Bronchial epithelial cell (primary cell): ENCODE measurements at regions not wholly inside any gene's neighbourhood (a gene's known extent, or its start where the extent isn't known, plus 50 kb on each side); places are given as distances from the start of the nearest gene placed in this dataset.
A peak's percentile ranks its signal among the peaks of the same experiment; 100 is the strongest.

ENCODE experiments used
- DNase-seq: peaks from one replicate; pipeline ENCODE4 v3.0.0-alpha.2; 2010; ENCODE audit warnings: low read depth
- FAIRE-seq: peaks from 2 replicates; lab custom pipeline; 2011; peaks lifted over from hg19 to GRCh38; lab: Jason Lieb, UNC
- H3K27me3 ChIP-seq: 2 replicates; pipeline ENCODE4 v1.5.1; 2011; ENCODE audit warnings: low read length; ENCODE audit not compliant: control insufficient read depth, insufficient read depth
- H3K36me3 ChIP-seq: 2 replicates; pipeline ENCODE4 v1.5.1; 2011; ENCODE audit warnings: low read length; ENCODE audit not compliant: control insufficient read depth, insufficient read depth
- H3K4me3 ChIP-seq: 2 replicates; pipeline ENCODE4 v1.5.1; 2011; ENCODE audit warnings: mild to moderate bottlenecking, low read depth, low read length, control low read depth
- TF ChIP-seq, protein P1 (sequence below): IDR thresholded peaks from 2 replicates; pipeline ENCODE4 v1.5.1; 2011; ENCODE audit warnings: mild to moderate bottlenecking, moderate library complexity, low read length, control low read depth, inconsistent platforms; ENCODE audit not compliant: insufficient read depth, severe bottlenecking

DNA sequence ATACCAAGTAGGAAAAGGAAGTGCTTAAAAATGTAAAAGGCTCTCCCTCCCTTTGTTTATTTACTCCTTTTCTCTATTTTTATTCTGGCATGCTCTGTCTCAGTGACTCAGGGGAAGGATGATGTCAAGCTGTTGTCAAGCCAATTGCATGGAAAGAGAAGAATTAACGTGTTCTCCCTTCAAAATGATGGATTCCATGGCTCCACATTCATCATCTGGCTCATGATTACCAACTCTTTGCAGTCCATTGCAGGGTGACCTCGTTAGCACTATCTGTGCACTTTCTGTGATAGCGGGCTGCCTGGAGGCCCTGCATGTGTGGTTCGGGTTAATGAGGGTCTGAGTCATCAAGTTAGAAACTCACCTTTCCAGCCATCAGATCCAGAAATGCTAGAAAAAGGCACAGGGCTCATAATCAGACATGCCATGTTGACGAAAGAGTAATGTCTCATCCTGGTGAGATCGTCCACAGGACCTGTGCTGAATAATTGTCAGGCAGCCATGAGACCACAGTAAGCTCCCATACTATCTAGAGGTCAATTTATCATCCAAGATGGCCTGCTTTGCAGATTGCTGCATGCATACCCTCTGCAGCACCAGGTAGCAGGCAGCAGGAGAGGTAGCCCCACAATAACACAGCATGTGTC lies 79.2 kb upstream of the BTG1 start:
- no peak overlapping the region for H3K4me3 ChIP-seq
- TF ChIP-seq, protein P1, sequence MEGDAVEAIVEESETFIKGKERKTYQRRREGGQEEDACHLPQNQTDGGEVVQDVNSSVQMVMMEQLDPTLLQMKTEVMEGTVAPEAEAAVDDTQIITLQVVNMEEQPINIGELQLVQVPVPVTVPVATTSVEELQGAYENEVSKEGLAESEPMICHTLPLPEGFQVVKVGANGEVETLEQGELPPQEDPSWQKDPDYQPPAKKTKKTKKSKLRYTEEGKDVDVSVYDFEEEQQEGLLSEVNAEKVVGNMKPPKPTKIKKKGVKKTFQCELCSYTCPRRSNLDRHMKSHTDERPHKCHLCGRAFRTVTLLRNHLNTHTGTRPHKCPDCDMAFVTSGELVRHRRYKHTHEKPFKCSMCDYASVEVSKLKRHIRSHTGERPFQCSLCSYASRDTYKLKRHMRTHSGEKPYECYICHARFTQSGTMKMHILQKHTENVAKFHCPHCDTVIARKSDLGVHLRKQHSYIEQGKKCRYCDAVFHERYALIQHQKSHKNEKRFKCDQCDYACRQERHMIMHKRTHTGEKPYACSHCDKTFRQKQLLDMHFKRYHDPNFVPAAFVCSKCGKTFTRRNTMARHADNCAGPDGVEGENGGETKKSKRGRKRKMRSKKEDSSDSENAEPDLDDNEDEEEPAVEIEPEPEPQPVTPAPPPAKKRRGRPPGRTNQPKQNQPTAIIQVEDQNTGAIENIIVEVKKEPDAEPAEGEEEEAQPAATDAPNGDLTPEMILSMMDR, result no peak
- FAIRE-seq, result no peak
- H3K27me3 ChIP-seq, result no peaks in the 10 kb centered on the region
- DNase-seq, result peak; percentile 89
- H3K36me3 ChIP-seq, result no peaks in the 10 kb centered on the region

DNA sequence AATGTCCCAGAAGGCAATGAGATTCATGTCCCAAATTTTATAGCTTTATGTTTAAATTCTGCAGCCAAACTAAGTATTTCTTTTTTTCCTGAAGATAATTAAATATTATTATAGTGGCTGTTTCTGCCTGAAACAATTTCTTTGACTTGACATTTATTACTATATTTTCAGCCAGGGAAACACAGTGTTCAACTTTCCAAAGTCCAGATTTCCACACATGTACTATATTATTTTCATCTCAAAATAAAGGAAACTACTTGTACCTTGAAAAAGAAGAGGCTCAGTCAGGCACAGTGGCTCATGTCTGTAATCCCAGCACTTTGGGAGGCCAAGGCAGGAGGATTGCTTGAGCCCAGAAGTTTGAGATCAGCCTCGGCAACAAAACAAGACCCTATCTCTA lies 77.8 kb upstream of the BTG1 start:
- DNase-seq, result no peak
- H3K4me3 ChIP-seq, result no peak overlapping the region
- FAIRE-seq, result no peak
- H3K36me3 ChIP-seq, result no peaks in the 10 kb centered on the region
- no peaks in the 10 kb centered on the region for H3K27me3 ChIP-seq
- TF ChIP-seq, protein P1, result no peak

DNA sequence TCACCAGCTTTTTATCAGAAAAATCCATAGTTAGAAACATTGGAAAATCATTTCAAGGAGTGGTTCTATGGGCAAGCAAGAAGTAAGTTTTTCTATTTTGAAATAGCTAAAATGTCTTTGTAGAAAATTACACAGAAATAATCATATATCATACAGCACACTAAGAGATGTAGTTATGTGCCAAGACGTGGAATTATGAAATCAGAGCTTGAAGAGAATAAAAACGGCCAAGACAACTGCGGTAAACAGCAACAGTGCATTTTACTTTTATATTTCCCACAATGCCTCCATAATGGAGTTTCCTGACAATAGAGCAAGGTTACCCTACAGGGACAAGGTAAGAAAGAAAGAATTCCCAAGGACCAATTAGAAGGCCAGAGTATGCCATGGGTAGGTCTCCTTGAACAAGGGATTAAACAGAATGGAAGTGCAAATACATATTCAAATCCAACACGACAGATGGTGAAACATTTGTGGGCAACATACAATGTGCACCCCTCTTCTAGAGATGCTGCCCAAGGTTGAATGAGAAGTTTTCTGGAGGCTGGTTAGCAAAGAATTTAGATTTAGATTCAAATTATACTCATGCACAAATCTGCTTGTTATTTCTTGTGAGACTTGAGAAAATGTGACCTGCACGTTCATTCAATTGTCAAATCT lies 76.1 kb upstream of the BTG1 start:
- no peak for FAIRE-seq

DNA sequence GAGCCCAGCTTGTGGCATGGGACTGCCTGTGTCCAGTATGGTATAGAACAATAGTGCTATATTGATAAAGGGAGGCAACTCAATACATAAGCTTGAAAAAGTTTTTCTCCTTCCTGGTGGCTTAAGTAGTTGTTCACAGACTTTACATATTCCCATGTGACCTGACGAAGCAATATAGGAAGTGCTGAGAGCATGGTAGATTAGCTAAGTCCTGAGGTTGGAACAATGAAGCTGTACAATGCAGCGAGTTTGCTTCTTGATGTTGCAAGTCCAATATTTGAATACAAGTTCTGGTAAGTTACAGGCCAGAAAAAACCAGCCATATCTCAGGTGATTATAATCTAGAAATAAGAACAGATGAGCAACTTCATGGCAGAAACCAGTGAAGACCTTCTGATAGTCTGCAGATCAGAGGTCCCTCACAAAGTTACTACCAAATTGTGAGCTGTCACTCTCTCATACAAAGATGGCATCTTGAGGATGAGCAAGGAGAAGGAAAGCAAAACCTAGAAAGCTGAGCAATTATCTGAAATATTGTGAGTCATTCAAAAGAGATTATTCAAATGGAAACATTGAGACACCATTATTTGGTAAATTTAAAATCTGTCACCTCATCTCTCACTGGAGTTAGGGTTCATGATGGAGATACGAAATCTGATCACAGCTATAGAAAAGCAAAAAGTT lies 72.9 kb upstream of the BTG1 start:
- H3K36me3 ChIP-seq, result no peaks in the 10 kb centered on the region
- H3K4me3 ChIP-seq, result no peak overlapping the region
- FAIRE-seq (no peak), DNase-seq (no peak)
- H3K27me3 ChIP-seq, result no peaks in the 10 kb centered on the region
- TF ChIP-seq, protein P1, result no peak

More for the DNA sequence above, 76.1 kb upstream of the BTG1 start:
- DNase-seq, result no peak
- no peaks in the 10 kb centered on the region for H3K36me3 ChIP-seq
- TF ChIP-seq, protein P1, result no peak
- H3K27me3 ChIP-seq, result no peaks in the 10 kb centered on the region
- no peak overlapping the region for H3K4me3 ChIP-seq

DNA sequence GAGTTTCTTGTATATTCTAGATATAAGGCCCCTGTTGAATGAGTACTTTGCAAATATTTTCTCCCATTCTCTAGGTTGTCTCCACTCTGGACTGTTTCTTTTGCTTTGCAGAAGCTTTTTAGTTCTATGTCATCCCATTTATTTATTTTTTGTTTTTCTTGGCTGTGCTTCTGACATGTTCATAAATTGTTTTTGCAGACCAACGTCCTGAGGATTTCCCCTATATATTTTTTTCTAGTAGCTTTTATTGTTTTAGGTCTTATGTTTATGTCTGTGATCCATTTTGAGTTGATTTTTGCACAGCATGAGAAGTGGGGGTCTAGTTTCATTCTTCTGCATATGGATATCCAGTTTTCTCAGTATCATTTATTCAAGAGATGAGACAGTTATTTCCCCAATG lies 70.4 kb upstream of the BTG1 start:
- TF ChIP-seq, protein P1, result no peak
- Histone ChIP-seq H3K27me3 (no peaks in the 10 kb centered on the region), H3K4me3 (no peak overlapping the region), H3K36me3 (no peaks in the 10 kb centered on the region)
- FAIRE-seq (no peak), DNase-seq (no peak)
